ENCODE measurements at regions not wholly inside any gene's neighbourhood (a gene's known extent, or its start where the extent isn't known, plus 50 kb on each side); places are given as distances from the start of the nearest gene placed in this dataset.

GRCh38 chr22:48263431-48263765, 1500.9 kb downstream of the TBC1D22A start:
- Histone ChIP-seq H3K4me1 (ENCODE audit: control insufficient read depth in 5 of 5, insufficient read depth in 5 of 5, low read length in 5 of 5) (no peaks in the 10 kb centered on the region), H3K9me3 (ENCODE audit: control insufficient read depth in 5 of 5, low read length in 5 of 5) (no peaks in the 10 kb centered on the region), H3K4me3 (ENCODE audit: low read depth in 1 of 5, low read length in 5 of 5) (no peak overlapping the region), H3K27me3 (ENCODE audit: control insufficient read depth in 5 of 5, insufficient read depth in 4 of 5, low read length in 5 of 5) (peaks cover 0 to 27% (median 9%) of the 10 kb centered on the region in 5 donors), H3K27ac (ENCODE audit: low read depth, low read length) (no peak overlapping the region), H3K9ac (ENCODE audit: low read length in 5 of 5) (no peak overlapping the region), H3K36me3 (ENCODE audit: control insufficient read depth in 5 of 5, insufficient read depth in 5 of 5, low read length in 5 of 5) (no peaks in the 10 kb centered on the region)

GRCh38 chr22:48262596-48263430, 1500.4 kb downstream of the TBC1D22A start:
- Histone ChIP-seq H3K9ac (ENCODE audit: low read length in 5 of 5) (no peak overlapping the region), H3K36me3 (ENCODE audit: control insufficient read depth in 5 of 5, insufficient read depth in 5 of 5, low read length in 5 of 5) (no peaks in the 10 kb centered on the region), H3K4me1 (ENCODE audit: control insufficient read depth in 5 of 5, insufficient read depth in 5 of 5, low read length in 5 of 5) (no peaks in the 10 kb centered on the region), H3K4me3 (ENCODE audit: low read depth in 1 of 5, low read length in 5 of 5) (no peak overlapping the region), H3K27ac (ENCODE audit: low read depth, low read length) (no peak overlapping the region), H3K9me3 (ENCODE audit: control insufficient read depth in 5 of 5, low read length in 5 of 5) (no peaks in the 10 kb centered on the region), H3K27me3 (ENCODE audit: control insufficient read depth in 5 of 5, insufficient read depth in 4 of 5, low read length in 5 of 5) (peaks cover 0 to 25% (median 7%) of the 10 kb centered on the region in 5 donors)

GRCh38 chr22:48261706-48262105, 1499.3 kb downstream of the TBC1D22A start:
- H3K4me1 ChIP-seq (ENCODE audit: control insufficient read depth in 5 of 5, insufficient read depth in 5 of 5, low read length in 5 of 5): no peaks in the 10 kb centered on the region
- H3K9me3 ChIP-seq (ENCODE audit: control insufficient read depth in 5 of 5, low read length in 5 of 5): no peaks in the 10 kb centered on the region
- H3K4me3 ChIP-seq (ENCODE audit: low read depth in 1 of 5, low read length in 5 of 5): no peak overlapping the region
- no peak overlapping the region for H3K9ac ChIP-seq (ENCODE audit: low read length in 5 of 5)
- peaks cover 0 to 24% (median 10%) of the 10 kb centered on the region in 5 donors for H3K27me3 ChIP-seq (ENCODE audit: control insufficient read depth in 5 of 5, insufficient read depth in 4 of 5, low read length in 5 of 5)
- H3K27ac ChIP-seq (ENCODE audit: low read depth, low read length): no peak overlapping the region
- no peaks in the 10 kb centered on the region for H3K36me3 ChIP-seq (ENCODE audit: control insufficient read depth in 5 of 5, insufficient read depth in 5 of 5, low read length in 5 of 5)

GRCh38 chr22:48261048-48261621, 1498.7 kb downstream of the TBC1D22A start:
- no peaks in the 10 kb centered on the region for H3K36me3 ChIP-seq (ENCODE audit: control insufficient read depth in 5 of 5, insufficient read depth in 5 of 5, low read length in 5 of 5)
- H3K27me3 ChIP-seq (ENCODE audit: control insufficient read depth in 5 of 5, insufficient read depth in 4 of 5, low read length in 5 of 5): peaks cover 0 to 25% (median 11%) of the 10 kb centered on the region in 5 donors
- H3K4me1 ChIP-seq (ENCODE audit: control insufficient read depth in 5 of 5, insufficient read depth in 5 of 5, low read length in 5 of 5): no peaks in the 10 kb centered on the region
- H3K4me3 ChIP-seq (ENCODE audit: low read depth in 1 of 5, low read length in 5 of 5): no peak overlapping the region
- H3K9ac ChIP-seq (ENCODE audit: low read length in 5 of 5): no peak overlapping the region
- H3K9me3 ChIP-seq (ENCODE audit: control insufficient read depth in 5 of 5, low read length in 5 of 5): no peaks in the 10 kb centered on the region
- H3K27ac ChIP-seq (ENCODE audit: low read depth, low read length): no peak overlapping the region

GRCh38 chr22:48259991-48260670, 1497.7 kb downstream of the TBC1D22A start:
- no peaks in the 10 kb centered on the region for H3K4me1 ChIP-seq (ENCODE audit: control insufficient read depth in 5 of 5, insufficient read depth in 5 of 5, low read length in 5 of 5)
- H3K27me3 ChIP-seq (ENCODE audit: control insufficient read depth in 5 of 5, insufficient read depth in 4 of 5, low read length in 5 of 5): peaks cover 0 to 28% (median 10%) of the 10 kb centered on the region in 5 donors
- no peak overlapping the region for H3K27ac ChIP-seq (ENCODE audit: low read depth, low read length)
- no peak overlapping the region for H3K9ac ChIP-seq (ENCODE audit: low read length in 5 of 5)
- no peaks in the 10 kb centered on the region for H3K36me3 ChIP-seq (ENCODE audit: control insufficient read depth in 5 of 5, insufficient read depth in 5 of 5, low read length in 5 of 5)
- H3K9me3 ChIP-seq (ENCODE audit: control insufficient read depth in 5 of 5, low read length in 5 of 5): no peaks in the 10 kb centered on the region
- no peak overlapping the region for H3K4me3 ChIP-seq (ENCODE audit: low read depth in 1 of 5, low read length in 5 of 5)

- peaks cover 0 to 32% (median 10%) of the 10 kb centered on the region in 5 donors for H3K27me3 ChIP-seq (ENCODE audit: control insufficient read depth in 5 of 5, insufficient read depth in 4 of 5, low read length in 5 of 5)
- no peaks in the 10 kb centered on the region for H3K36me3 ChIP-seq (ENCODE audit: control insufficient read depth in 5 of 5, insufficient read depth in 5 of 5, low read length in 5 of 5)
- H3K9me3 ChIP-seq (ENCODE audit: control insufficient read depth in 5 of 5, low read length in 5 of 5): no peaks in the 10 kb centered on the region
- no peak overlapping the region for H3K4me3 ChIP-seq (ENCODE audit: low read depth in 1 of 5, low read length in 5 of 5)
- H3K27ac ChIP-seq (ENCODE audit: low read depth, low read length): no peak overlapping the region
- H3K4me1 ChIP-seq (ENCODE audit: control insufficient read depth in 5 of 5, insufficient read depth in 5 of 5, low read length in 5 of 5): peaks cover 0 to 7% (median 0%) of the 10 kb centered on the region in 5 donors
- no peak overlapping the region for H3K9ac ChIP-seq (ENCODE audit: low read length in 5 of 5)
Observed at GRCh38 chr22:48258811-48259210, 1496.4 kb downstream of the TBC1D22A start.

GRCh38 chr22:48258064-48258701, 1495.7 kb downstream of the TBC1D22A start:
- Histone ChIP-seq H3K36me3 (ENCODE audit: control insufficient read depth in 5 of 5, insufficient read depth in 5 of 5, low read length in 5 of 5) (no peaks in the 10 kb centered on the region), H3K4me1 (ENCODE audit: control insufficient read depth in 5 of 5, insufficient read depth in 5 of 5, low read length in 5 of 5) (peaks cover 0 to 7% (median 0%) of the 10 kb centered on the region in 5 donors), H3K4me3 (ENCODE audit: low read depth in 1 of 5, low read length in 5 of 5) (no peak overlapping the region), H3K27ac (ENCODE audit: low read depth, low read length) (no peak overlapping the region), H3K9ac (ENCODE audit: low read length in 5 of 5) (no peak overlapping the region), H3K27me3 (ENCODE audit: control insufficient read depth in 5 of 5, insufficient read depth in 4 of 5, low read length in 5 of 5) (peaks cover 5 to 36% (median 14%) of the 10 kb centered on the region in 5 donors), H3K9me3 (ENCODE audit: control insufficient read depth in 5 of 5, low read length in 5 of 5) (no peaks in the 10 kb centered on the region)

- no peaks in the 10 kb centered on the region for H3K36me3 ChIP-seq (ENCODE audit: control insufficient read depth in 5 of 5, insufficient read depth in 5 of 5, low read length in 5 of 5)
- H3K9me3 ChIP-seq (ENCODE audit: control insufficient read depth in 5 of 5, low read length in 5 of 5): no peaks in the 10 kb centered on the region
- H3K27me3 ChIP-seq (ENCODE audit: control insufficient read depth in 5 of 5, insufficient read depth in 4 of 5, low read length in 5 of 5): peaks cover 7 to 36% (median 16%) of the 10 kb centered on the region in 5 donors
- no peak overlapping the region for H3K4me3 ChIP-seq (ENCODE audit: low read depth in 1 of 5, low read length in 5 of 5)
- no peak overlapping the region for H3K27ac ChIP-seq (ENCODE audit: low read depth, low read length)
- H3K9ac ChIP-seq (ENCODE audit: low read length in 5 of 5): no peak overlapping the region
- H3K4me1 ChIP-seq (ENCODE audit: control insufficient read depth in 5 of 5, insufficient read depth in 5 of 5, low read length in 5 of 5): peaks cover 0 to 7% (median 0%) of the 10 kb centered on the region in 5 donors
Observed at GRCh38 chr22:48257685-48258055, 1495.2 kb downstream of the TBC1D22A start.

- no peak overlapping the region for H3K4me3 ChIP-seq (ENCODE audit: low read depth in 1 of 5, low read length in 5 of 5)
Observed at GRCh38 chr22:48256776-48257684, 1494.6 kb downstream of the TBC1D22A start.

More at GRCh38 chr22:48256776-48257684, 1494.6 kb downstream of the TBC1D22A start:
- no peaks in the 10 kb centered on the region for H3K36me3 ChIP-seq (ENCODE audit: control insufficient read depth in 5 of 5, insufficient read depth in 5 of 5, low read length in 5 of 5)
- H3K27me3 ChIP-seq (ENCODE audit: control insufficient read depth in 5 of 5, insufficient read depth in 4 of 5, low read length in 5 of 5): peaks cover 7 to 36% (median 13%) of the 10 kb centered on the region in 5 donors
- peaks cover 0 to 7% (median 0%) of the 10 kb centered on the region in 5 donors for H3K4me1 ChIP-seq (ENCODE audit: control insufficient read depth in 5 of 5, insufficient read depth in 5 of 5, low read length in 5 of 5)
- no peak overlapping the region for H3K27ac ChIP-seq (ENCODE audit: low read depth, low read length)
- H3K9ac ChIP-seq (ENCODE audit: low read length in 5 of 5): no peak overlapping the region
- H3K9me3 ChIP-seq (ENCODE audit: control insufficient read depth in 5 of 5, low read length in 5 of 5): no peaks in the 10 kb centered on the region
